ENCODE measurements at regions not wholly inside any gene's neighbourhood (a gene's known extent, or its start where the extent isn't known, plus 50 kb on each side); places are given as distances from the start of the nearest gene placed in this dataset.
A peak's percentile ranks its signal among the peaks of the same experiment; 100 is the strongest.

GRCh38 chr9:7237473-7238246 lies 479.9 kb downstream of the KDM4C start:
- DNase-seq: peak; percentile 53

GRCh38 chr9:7236186-7236585 lies 478.4 kb downstream of the KDM4C start:
- no peak for DNase-seq

- DNase-seq: peak; percentile 29
Observed at GRCh38 chr9:7234144-7234543, 476.4 kb downstream of the KDM4C start.

- no peak for DNase-seq
Observed at GRCh38 chr9:7229571-7229970, 471.8 kb downstream of the KDM4C start.

- no peak for DNase-seq
Observed at GRCh38 chr9:7228726-7229125, 471.0 kb downstream of the KDM4C start.

GRCh38 chr9:7227951-7228350 lies 470.2 kb downstream of the KDM4C start:
- no peak for DNase-seq

- DNase-seq: no peak
Observed at GRCh38 chr9:7226007-7226640, 468.4 kb downstream of the KDM4C start.
